Gastroesophageal sphincter (tissue), 4 donors: ENCODE measurements at regions not wholly inside any gene's neighbourhood (a gene's known extent, or its start where the extent isn't known, plus 50 kb on each side); places are given as distances from the start of the nearest gene placed in this dataset.

Source experiments
- ATAC-seq: fragments of 150-250 bp; one replicate; pipeline ENCODE4 v1.9.1; 2016; ENCODE audit warnings: mild to moderate bottlenecking, moderate library complexity
- H3K27ac ChIP-seq, 4 donors: fragments of 200-600 bp; sonication (generic) in 3 of 4; 1 replicate in 3 of 4; 2 replicates in 1 of 4; pipeline ENCODE4 v1.5.1; 2016 to 2019
- H3K27me3 ChIP-seq: fragments of 200-600 bp; sonication (generic); one replicate; pipeline ENCODE4 v1.5.1; 2019
- H3K36me3 ChIP-seq, 2 donors: fragments of 200-600 bp; sonication (generic); one replicate each; pipeline ENCODE4 v1.5.1; 2019; ENCODE audit warnings: control low read depth in 1 of 2
- H3K4me1 ChIP-seq, 3 donors: fragments of 200-600 bp; sonication (generic); 1 replicate in 2 of 3; 2 replicates in 1 of 3; pipeline ENCODE4 v1.5.1; 2016 to 2019; ENCODE audit warnings: control low read depth in 2 of 3
- H3K4me3 ChIP-seq, 2 donors: fragments of 200-600 bp; sonication (generic); one replicate each; pipeline ENCODE4 v1.5.1; 2019; ENCODE audit warnings: mild to moderate bottlenecking in 1 of 2, moderate library complexity in 1 of 2
- H3K9me3 ChIP-seq, 3 donors: fragments of 200-600 bp; sonication (generic); one replicate each; pipeline ENCODE4 v1.5.1; 2017 to 2019; ENCODE audit warnings: control low read depth in 2 of 3
- EP300 ChIP-seq: sonication (generic); formaldehyde crosslinking; IDR thresholded peaks from one replicate; pipeline ENCODE4 v1.6.1; 2017; ENCODE audit warnings: antibody characterized with exemption, mild to moderate bottlenecking
- POLR2A ChIP-seq, 2 donors: fragments of 450-650 bp; IDR thresholded peaks; one replicate each; pipeline ENCODE4 v1.6.1; 2017; ENCODE audit warnings: antibody characterized with exemption in 2 of 2, mild to moderate bottlenecking in 2 of 2, moderate library complexity in 1 of 2
- POLR2AphosphoS5 ChIP-seq: sonication (generic); formaldehyde crosslinking; IDR thresholded peaks from one replicate; pipeline ENCODE4 v1.6.1; 2017; ENCODE audit warnings: antibody characterized with exemption
- WGBS, 2 donors: methylation state at CpG; one replicate each; pipeline ENCODE4 v1.1.5; 2018; ENCODE audit warnings: low coverage in 1 of 2; 5-methylcytosine and 5-hydroxymethylcytosine counted together
- TF ChIP-seq, protein P1 (sequence below), 4 experiments: fragments of 200-600 bp in 2 of 4; fragments of 450-650 bp in 2 of 4; sonication (generic) in 1 of 4; IDR thresholded peaks; one replicate each; pipeline ENCODE4 v1.5.1; 2017 to 2019; ENCODE audit warnings: antibody characterized with exemption in 4 of 4, mild to moderate bottlenecking in 2 of 4, moderate library complexity in 2 of 4

DNA sequence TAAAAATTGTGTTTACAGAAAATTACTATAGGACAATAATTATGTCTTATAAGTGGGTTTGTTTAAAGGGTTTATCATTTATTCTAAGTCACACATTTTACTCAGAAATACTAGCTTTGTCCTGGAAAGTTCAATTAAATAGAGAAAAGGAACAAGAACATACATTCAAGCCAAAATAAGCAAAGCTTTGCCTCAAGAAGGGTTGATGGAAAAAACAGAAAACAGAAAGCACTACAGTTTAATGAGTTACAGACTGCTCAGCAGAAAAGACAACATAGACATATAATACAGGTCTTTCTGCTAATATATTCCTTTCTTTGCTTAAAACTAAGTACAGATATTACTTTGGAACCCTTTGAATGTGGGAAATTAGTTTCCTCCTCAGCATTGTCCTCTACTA, 703.0 kb upstream of the LRFN5 start:
- Histone ChIP-seq H3K27me3 (no peaks in the 10 kb centered on the region), H3K9me3 (no peaks in the 10 kb centered on the region), H3K36me3 (no peaks in the 10 kb centered on the region), H3K27ac (no peak overlapping the region), H3K4me3 (no peak overlapping the region), H3K4me1 (no peaks in the 10 kb centered on the region)
- TF ChIP-seq, protein P1, sequence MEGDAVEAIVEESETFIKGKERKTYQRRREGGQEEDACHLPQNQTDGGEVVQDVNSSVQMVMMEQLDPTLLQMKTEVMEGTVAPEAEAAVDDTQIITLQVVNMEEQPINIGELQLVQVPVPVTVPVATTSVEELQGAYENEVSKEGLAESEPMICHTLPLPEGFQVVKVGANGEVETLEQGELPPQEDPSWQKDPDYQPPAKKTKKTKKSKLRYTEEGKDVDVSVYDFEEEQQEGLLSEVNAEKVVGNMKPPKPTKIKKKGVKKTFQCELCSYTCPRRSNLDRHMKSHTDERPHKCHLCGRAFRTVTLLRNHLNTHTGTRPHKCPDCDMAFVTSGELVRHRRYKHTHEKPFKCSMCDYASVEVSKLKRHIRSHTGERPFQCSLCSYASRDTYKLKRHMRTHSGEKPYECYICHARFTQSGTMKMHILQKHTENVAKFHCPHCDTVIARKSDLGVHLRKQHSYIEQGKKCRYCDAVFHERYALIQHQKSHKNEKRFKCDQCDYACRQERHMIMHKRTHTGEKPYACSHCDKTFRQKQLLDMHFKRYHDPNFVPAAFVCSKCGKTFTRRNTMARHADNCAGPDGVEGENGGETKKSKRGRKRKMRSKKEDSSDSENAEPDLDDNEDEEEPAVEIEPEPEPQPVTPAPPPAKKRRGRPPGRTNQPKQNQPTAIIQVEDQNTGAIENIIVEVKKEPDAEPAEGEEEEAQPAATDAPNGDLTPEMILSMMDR (IDR thresholded peaks at IDR 0.05), result no peak
- TF ChIP-seq POLR2AphosphoS5 (no peak), EP300 (no peak), POLR2A (IDR thresholded peaks at IDR 0.05) (no peak)
- no peak for ATAC-seq

DNA sequence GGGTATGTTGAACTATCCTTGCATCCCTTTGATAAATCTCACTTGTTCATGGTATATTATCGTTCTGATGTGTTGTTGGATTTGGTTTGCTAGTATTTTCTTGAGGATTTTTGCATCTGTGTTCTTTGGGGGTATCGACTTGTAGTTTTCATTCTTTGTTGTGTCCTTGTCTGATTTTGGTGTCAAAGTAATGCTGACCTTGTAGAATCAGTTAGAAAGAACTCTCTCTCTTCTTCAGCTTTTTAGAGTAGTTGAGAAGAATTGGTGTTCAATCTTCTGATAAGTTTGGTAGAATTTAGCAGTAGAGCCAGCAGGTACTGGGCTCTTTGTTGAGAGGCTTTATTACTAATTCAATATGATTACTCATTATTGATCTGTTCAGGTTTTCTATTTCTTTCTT, 707.2 kb upstream of the LRFN5 start:
- TF ChIP-seq EP300 (no peak), POLR2AphosphoS5 (no peak), POLR2A (IDR thresholded peaks at IDR 0.05) (no peak)
- TF ChIP-seq, protein P1 (IDR thresholded peaks at IDR 0.05), result no peak
- no peak overlapping the region for H3K27ac ChIP-seq
- no peaks in the 10 kb centered on the region for H3K36me3 ChIP-seq
- WGBS, 2 donors, result 69% methylated on average over 2 of the region's 2 CpGs; no CpG with 5 or more reads in 1 of the 2 donors
- H3K9me3 ChIP-seq, result no peaks in the 10 kb centered on the region
- no peaks in the 10 kb centered on the region for H3K27me3 ChIP-seq
- no peak for ATAC-seq
- H3K4me1 ChIP-seq, result no peaks in the 10 kb centered on the region
- H3K4me3 ChIP-seq, result no peak overlapping the region

DNA sequence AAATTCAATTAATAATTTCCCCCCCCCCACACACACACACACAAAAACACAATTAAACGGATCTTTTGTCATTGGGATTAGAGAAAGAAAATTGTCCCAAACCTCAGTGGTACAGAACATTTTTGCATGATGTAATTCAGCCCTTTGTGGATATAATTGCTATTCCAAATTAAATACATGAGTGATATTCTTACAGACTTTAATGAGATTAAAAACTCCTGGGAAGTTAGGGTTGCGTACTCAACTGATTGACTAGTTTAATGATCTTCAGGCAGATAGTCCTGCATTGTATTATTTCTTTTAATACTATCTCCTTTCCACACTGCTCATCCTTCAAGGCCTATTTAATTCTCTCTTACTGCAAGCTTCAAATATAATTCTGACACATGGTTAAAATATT, 711.8 kb upstream of the LRFN5 start:
- H3K27ac ChIP-seq, result no peak overlapping the region

DNA sequence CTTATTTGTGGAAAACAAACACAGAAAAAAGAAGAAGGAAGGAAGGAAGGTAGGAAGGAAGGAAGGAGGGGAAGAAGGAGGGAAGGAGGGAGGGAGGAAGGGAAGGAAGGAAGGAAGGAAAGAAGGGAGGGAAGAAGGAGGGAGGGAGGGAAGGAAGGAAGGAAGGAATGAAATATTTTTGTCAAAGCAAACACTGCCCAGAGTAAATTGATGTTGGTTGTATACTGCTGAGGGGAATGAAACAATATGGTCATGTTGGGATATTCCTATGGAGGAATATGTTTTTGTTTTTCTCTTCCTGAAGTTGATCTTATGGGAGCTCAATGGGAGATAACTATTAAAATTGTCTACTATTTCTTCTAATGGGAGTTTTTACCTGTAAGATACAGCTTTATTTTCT, 717.5 kb upstream of the LRFN5 start:
- Histone ChIP-seq H3K9me3 (no peaks in the 10 kb centered on the region), H3K4me3 (no peak overlapping the region), H3K4me1 (no peaks in the 10 kb centered on the region), H3K36me3 (no peaks in the 10 kb centered on the region), H3K27me3 (no peaks in the 10 kb centered on the region), H3K27ac (no peak overlapping the region)
- TF ChIP-seq, protein P1 (IDR thresholded peaks at IDR 0.05), result no peak
- no peak for TF ChIP-seq EP300
- TF ChIP-seq POLR2AphosphoS5, result no peak
- no peak for TF ChIP-seq POLR2A (IDR thresholded peaks at IDR 0.05)
- no peak for ATAC-seq

More for the DNA sequence above, 711.8 kb upstream of the LRFN5 start:
- 66 to 85% methylated on average over 2 of the region's 2 CpGs for WGBS, 2 donors
- no peaks in the 10 kb centered on the region for H3K27me3 ChIP-seq
- ATAC-seq, result no peak
- H3K9me3 ChIP-seq, result no peaks in the 10 kb centered on the region
- no peak for TF ChIP-seq EP300
- TF ChIP-seq POLR2AphosphoS5, result no peak
- H3K4me1 ChIP-seq, result no peaks in the 10 kb centered on the region
- H3K4me3 ChIP-seq, result no peak overlapping the region
- no peaks in the 10 kb centered on the region for H3K36me3 ChIP-seq

GRCh38 chr14:40887912-40888311, 718.8 kb upstream of the LRFN5 start:
- 53 to 74% methylated on average over 2 of the region's 2 CpGs for WGBS, 2 donors
- no peaks in the 10 kb centered on the region for H3K27me3 ChIP-seq
- H3K36me3 ChIP-seq, result no peaks in the 10 kb centered on the region
- no peaks in the 10 kb centered on the region for H3K9me3 ChIP-seq
- no peak overlapping the region for H3K27ac ChIP-seq
- H3K4me1 ChIP-seq, result no peaks in the 10 kb centered on the region
- TF ChIP-seq POLR2A (IDR thresholded peaks at IDR 0.05) (no peak), POLR2AphosphoS5 (no peak), EP300 (no peak)
- TF ChIP-seq, protein P1 (IDR thresholded peaks at IDR 0.05), result no peak
- no peak overlapping the region for H3K4me3 ChIP-seq
- no peak for ATAC-seq

- TF ChIP-seq EP300, result no peak
- TF ChIP-seq, protein P1 (IDR thresholded peaks at IDR 0.05), result no peak
- TF ChIP-seq POLR2AphosphoS5, result no peak
- no peak for TF ChIP-seq POLR2A (IDR thresholded peaks at IDR 0.05)
- Histone ChIP-seq H3K4me1 (no peaks in the 10 kb centered on the region), H3K27ac (no peak overlapping the region), H3K36me3 (no peaks in the 10 kb centered on the region), H3K9me3 (peaks cover 0 to 6% (median 0%) of the 10 kb centered on the region in 3 donors), H3K27me3 (no peaks in the 10 kb centered on the region), H3K4me3 (no peak overlapping the region)
- ATAC-seq, result no peak
- 48 to 67% methylated on average over 1 of the region's 1 CpG for WGBS, 2 donors
These were observed 736.4 kb upstream of the LRFN5 start for GRCh38 chr14:40870252-40870651.
